HEK293 (cell line): ENCODE measurements at regions not wholly inside any gene's neighbourhood (a gene's known extent, or its start where the extent isn't known, plus 50 kb on each side); places are given as distances from the start of the nearest gene placed in this dataset.

Experiments
- CTCF ChIA-PET: fragments of 350-600 bp; formaldehyde crosslinking; extraction: SDS; loops from one replicate; lab custom pipeline; 2021; ENCODE audit warnings: antibody characterized with exemption; lab: Yijun Ruan, JAX
- POLR2A ChIA-PET: fragments of 300-600 bp; formaldehyde crosslinking; extraction: SDS; loops from one replicate; lab custom pipeline; 2020; ENCODE audit warnings: antibody characterized with exemption, inconsistent platforms; lab: Yijun Ruan, JAX
- H3K27ac ChIP-seq: fragments of 200-500 bp; sonication (Bioruptor generic); 2 replicates; pipeline ENCODE4 v1.5.1; 2014; ENCODE audit warnings: low read depth, low read length, control low read depth, inconsistent platforms; ENCODE audit errors: extremely low read depth
- H3K36me3 ChIP-seq, 2 experiments: fragments of 200-500 bp in 1 of 2; sonication (Bioruptor generic) in 1 of 2; 1 replicate in 1 of 2; 2 replicates in 1 of 2; pipeline ENCODE4 v1.5.1; 2014 to 2017; ENCODE audit warnings: inconsistent platforms in 2 of 2, low read length in 2 of 2; ENCODE audit not compliant: control insufficient read depth in 2 of 2, insufficient read depth in 1 of 2
- H3K4me1 ChIP-seq: fragments of 200-500 bp; sonication (Bioruptor generic); 2 replicates; pipeline ENCODE4 v1.5.1; 2014; ENCODE audit warnings: mild to moderate bottlenecking, low read length, inconsistent platforms; ENCODE audit not compliant: control insufficient read depth, insufficient read depth
- H3K4me3 ChIP-seq: 2 replicates; pipeline ENCODE4 v1.5.1; 2011; ENCODE audit warnings: low read depth, mild to moderate bottlenecking, control low read depth, low read length, moderate library complexity
- H3K9me3 ChIP-seq: fragments of 200-500 bp; sonication (Bioruptor generic); 2 replicates; pipeline ENCODE4 v1.5.1; 2014; ENCODE audit warnings: low read depth, low read length, inconsistent platforms; ENCODE audit not compliant: control insufficient read depth, insufficient read depth
- KLF7 ChIP-seq: fragments of 450-650 bp; formaldehyde crosslinking; IDR thresholded peaks from 2 replicates; pipeline ENCODE4 v1.5.1; 2016; ENCODE audit warnings: missing biosample characterization, missing genetic modification characterization, borderline replicate concordance
- MZF1 ChIP-seq: fragments of 450-650 bp; formaldehyde crosslinking; IDR thresholded peaks from 2 replicates; pipeline ENCODE4 v1.5.1; 2017; ENCODE audit warnings: missing biosample characterization, missing genetic modification characterization, borderline replicate concordance
- SCRT1 ChIP-seq: fragments of 450-650 bp; formaldehyde crosslinking; IDR thresholded peaks from 2 replicates; pipeline ENCODE4 v1.5.1; 2016; ENCODE audit warnings: missing biosample characterization, missing genetic modification characterization, borderline replicate concordance
- YY2 ChIP-seq: fragments of 450-650 bp; formaldehyde crosslinking; IDR thresholded peaks from 2 replicates; pipeline ENCODE4 v1.5.1; 2016; ENCODE audit warnings: missing biosample characterization, missing genetic modification characterization
- ZBTB17 ChIP-seq: fragments of 450-650 bp; formaldehyde crosslinking; IDR thresholded peaks from 2 replicates; pipeline ENCODE4 v1.5.1; 2016; ENCODE audit warnings: missing biosample characterization, missing genetic modification characterization
- ZNF140 ChIP-seq: fragments of 450-650 bp; formaldehyde crosslinking; IDR thresholded peaks from 2 replicates; pipeline ENCODE4 v1.5.1; 2016; ENCODE audit warnings: missing biosample characterization, missing genetic modification characterization
- ZNF155 ChIP-seq: fragments of 450-650 bp; formaldehyde crosslinking; IDR thresholded peaks from 2 replicates; pipeline ENCODE4 v1.5.1; 2016; ENCODE audit warnings: missing biosample characterization, missing genetic modification characterization
- ZNF324 ChIP-seq: fragments of 450-650 bp; formaldehyde crosslinking; IDR thresholded peaks from 2 replicates; pipeline ENCODE4 v1.5.1; 2016; ENCODE audit warnings: missing biosample characterization, missing genetic modification characterization
- ZNF391 ChIP-seq: fragments of 450-650 bp; formaldehyde crosslinking; IDR thresholded peaks from 2 replicates; pipeline ENCODE4 v1.5.1; 2016; ENCODE audit warnings: low read depth, missing biosample characterization, missing genetic modification characterization, borderline replicate concordance
- ZNF394 ChIP-seq: fragments of 450-650 bp; formaldehyde crosslinking; IDR thresholded peaks from 2 replicates; pipeline ENCODE4 v1.5.1; 2016; ENCODE audit warnings: missing biosample characterization, missing genetic modification characterization, mild to moderate bottlenecking, moderate library complexity, borderline replicate concordance
- ZNF423 ChIP-seq: fragments of 450-650 bp; formaldehyde crosslinking; IDR thresholded peaks from 2 replicates; pipeline ENCODE4 v1.5.1; 2016; ENCODE audit warnings: missing biosample characterization, missing genetic modification characterization
- ZNF426 ChIP-seq: fragments of 450-650 bp; formaldehyde crosslinking; IDR thresholded peaks from 2 replicates; pipeline ENCODE4 v1.5.1; 2017; ENCODE audit warnings: missing biosample characterization, missing genetic modification characterization, mild to moderate bottlenecking, inconsistent platforms, moderate library complexity
- ZNF529 ChIP-seq: fragments of 450-650 bp; formaldehyde crosslinking; IDR thresholded peaks from 2 replicates; pipeline ENCODE4 v1.5.1; 2017; ENCODE audit warnings: missing genetic modification characterization, missing biosample characterization; ENCODE audit not compliant: insufficient replicate concordance
- ZNF560 ChIP-seq: fragments of 450-650 bp; formaldehyde crosslinking; IDR thresholded peaks from 2 replicates; pipeline ENCODE4 v1.5.1; 2017; ENCODE audit warnings: missing biosample characterization, missing genetic modification characterization, borderline replicate concordance
- ZNF585B ChIP-seq: fragments of 450-650 bp; formaldehyde crosslinking; IDR thresholded peaks from 2 replicates; pipeline ENCODE4 v1.5.1; 2016; ENCODE audit warnings: missing biosample characterization, missing genetic modification characterization
- ZNF623 ChIP-seq: fragments of 450-650 bp; formaldehyde crosslinking; IDR thresholded peaks from 2 replicates; pipeline ENCODE4 v1.5.1; 2016; ENCODE audit warnings: missing biosample characterization, missing genetic modification characterization
- ZNF629 ChIP-seq: fragments of 450-650 bp; formaldehyde crosslinking; IDR thresholded peaks from 2 replicates; pipeline ENCODE4 v1.5.1; 2017; ENCODE audit warnings: missing biosample characterization, missing genetic modification characterization
- ZNF658 ChIP-seq: fragments of 450-650 bp; formaldehyde crosslinking; IDR thresholded peaks from 2 replicates; pipeline ENCODE4; 2016; ENCODE audit warnings: missing biosample characterization, missing genetic modification characterization
- ZNF76 ChIP-seq: fragments of 450-650 bp; formaldehyde crosslinking; IDR thresholded peaks from 2 replicates; pipeline ENCODE4; 2016; ENCODE audit warnings: low read depth, missing biosample characterization, missing genetic modification characterization, borderline replicate concordance
- ZNF776 ChIP-seq: fragments of 450-650 bp; formaldehyde crosslinking; IDR thresholded peaks from 2 replicates; pipeline ENCODE4 v1.5.0; 2017; ENCODE audit warnings: missing biosample characterization, missing genetic modification characterization, borderline replicate concordance
- ZNF791 ChIP-seq: fragments of 450-650 bp; formaldehyde crosslinking; IDR thresholded peaks from 2 replicates; pipeline ENCODE4 v1.5.1; 2016; ENCODE audit warnings: missing biosample characterization, missing genetic modification characterization
- ZNF792 ChIP-seq: fragments of 450-650 bp; formaldehyde crosslinking; IDR thresholded peaks from 2 replicates; pipeline ENCODE4 v1.5.1; 2016; ENCODE audit warnings: missing biosample characterization, missing genetic modification characterization
- TF ChIP-seq, protein P1 (sequence below): fragments of 450-650 bp; formaldehyde crosslinking; IDR thresholded peaks from 2 replicates; pipeline ENCODE4 v1.5.1; 2016; ENCODE audit warnings: missing biosample characterization, missing genetic modification characterization
- TF ChIP-seq, protein P2 (sequence below): fragments of 450-650 bp; formaldehyde crosslinking; IDR thresholded peaks from 2 replicates; pipeline ENCODE4 v1.5.1; 2017; ENCODE audit warnings: missing biosample characterization, missing genetic modification characterization
- TF ChIP-seq, protein P3 (sequence below): fragments of 450-650 bp; formaldehyde crosslinking; IDR thresholded peaks from 2 replicates; pipeline ENCODE4 v1.5.1; 2016; ENCODE audit warnings: missing biosample characterization, missing genetic modification characterization

DNA sequence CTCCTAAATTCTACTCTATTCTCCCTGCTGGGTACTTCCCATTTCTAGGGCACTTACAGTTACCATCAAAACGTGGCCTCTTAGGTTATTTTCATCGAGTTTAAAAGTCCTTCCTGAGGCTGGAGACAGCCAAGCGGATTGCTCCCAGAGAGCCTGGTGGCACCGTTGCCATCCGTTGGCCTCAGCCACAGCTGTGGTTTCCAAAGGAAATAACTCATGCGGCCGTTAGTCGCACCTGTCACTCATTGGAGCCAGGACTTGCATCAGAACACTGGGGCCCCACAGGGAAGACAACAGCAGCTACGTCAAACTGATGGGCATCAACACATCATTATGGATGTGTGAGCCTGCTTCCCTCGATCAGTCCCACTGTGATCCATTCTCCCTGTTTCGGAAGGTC, 453.4 kb downstream of the BCL11A start:
- TF ChIP-seq MZF1 (no peak), KLF7 (no peak), ZNF623 (tag by site-specific recombination) (no peak), YY2 (no peak)
- TF ChIP-seq, protein P1, sequence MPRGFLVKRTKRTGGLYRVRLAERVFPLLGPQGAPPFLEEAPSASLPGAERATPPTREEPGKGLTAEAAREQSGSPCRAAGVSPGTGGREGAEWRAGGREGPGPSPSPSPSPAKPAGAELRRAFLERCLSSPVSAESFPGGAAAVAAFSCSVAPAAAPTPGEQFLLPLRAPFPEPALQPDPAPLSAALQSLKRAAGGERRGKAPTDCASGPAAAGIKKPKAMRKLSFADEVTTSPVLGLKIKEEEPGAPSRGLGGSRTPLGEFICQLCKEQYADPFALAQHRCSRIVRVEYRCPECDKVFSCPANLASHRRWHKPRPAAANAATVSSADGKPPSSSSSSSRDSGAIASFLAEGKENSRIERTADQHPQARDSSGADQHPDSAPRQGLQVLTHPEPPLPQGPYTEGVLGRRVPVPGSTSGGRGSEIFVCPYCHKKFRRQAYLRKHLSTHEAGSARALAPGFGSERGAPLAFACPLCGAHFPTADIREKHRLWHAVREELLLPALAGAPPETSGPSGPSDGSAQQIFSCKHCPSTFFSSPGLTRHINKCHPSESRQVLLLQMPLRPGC, result no peak
- TF ChIP-seq, protein P2, sequence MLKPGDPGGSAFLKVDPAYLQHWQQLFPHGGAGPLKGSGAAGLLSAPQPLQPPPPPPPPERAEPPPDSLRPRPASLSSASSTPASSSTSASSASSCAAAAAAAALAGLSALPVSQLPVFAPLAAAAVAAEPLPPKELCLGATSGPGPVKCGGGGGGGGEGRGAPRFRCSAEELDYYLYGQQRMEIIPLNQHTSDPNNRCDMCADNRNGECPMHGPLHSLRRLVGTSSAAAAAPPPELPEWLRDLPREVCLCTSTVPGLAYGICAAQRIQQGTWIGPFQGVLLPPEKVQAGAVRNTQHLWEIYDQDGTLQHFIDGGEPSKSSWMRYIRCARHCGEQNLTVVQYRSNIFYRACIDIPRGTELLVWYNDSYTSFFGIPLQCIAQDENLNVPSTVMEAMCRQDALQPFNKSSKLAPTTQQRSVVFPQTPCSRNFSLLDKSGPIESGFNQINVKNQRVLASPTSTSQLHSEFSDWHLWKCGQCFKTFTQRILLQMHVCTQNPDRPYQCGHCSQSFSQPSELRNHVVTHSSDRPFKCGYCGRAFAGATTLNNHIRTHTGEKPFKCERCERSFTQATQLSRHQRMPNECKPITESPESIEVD (tag by site-specific recombination), result no peak
- ChIA-PET POLR2A (no interaction called here), CTCF (no interaction called here)
- no peak overlapping the region for H3K27ac ChIP-seq
- no peaks in the 10 kb centered on the region for H3K9me3 ChIP-seq
- no peak overlapping the region for H3K4me3 ChIP-seq
- H3K36me3 ChIP-seq, result no peaks in the 10 kb centered on the region
- H3K4me1 ChIP-seq, result no peaks in the 10 kb centered on the region

DNA sequence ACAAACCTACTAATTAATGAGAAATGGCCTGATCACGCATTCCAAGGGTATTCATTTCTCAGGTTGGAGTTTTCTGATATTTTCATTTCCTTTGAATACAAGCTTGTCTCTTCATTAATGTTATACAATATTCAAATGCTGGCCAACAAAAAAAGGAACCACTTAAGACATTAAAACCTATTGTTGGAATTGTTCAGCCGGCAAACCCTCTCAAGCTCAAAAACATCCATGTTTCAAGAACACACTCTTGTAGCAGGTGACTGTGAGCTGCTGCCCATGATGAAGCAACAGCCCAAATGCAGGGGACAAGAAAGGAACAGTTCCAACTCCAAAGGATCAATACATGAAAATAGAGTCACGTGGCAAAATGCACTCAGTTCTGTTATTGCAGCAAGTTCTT, 454.5 kb downstream of the BCL11A start:
- no peaks in the 10 kb centered on the region for H3K4me1 ChIP-seq
- POLR2A ChIA-PET, result no interaction called here
- no peaks in the 10 kb centered on the region for H3K36me3 ChIP-seq
- no peak overlapping the region for H3K4me3 ChIP-seq
- no peak overlapping the region for H3K27ac ChIP-seq
- CTCF ChIA-PET, result interaction anchor here (0.6 kb wide), 1 partner anchor 566 kb away, joined by 5 read pairs; no protein-coding TSS in a partner anchor
- H3K9me3 ChIP-seq, result no peaks in the 10 kb centered on the region
- TF ChIP-seq ZNF76 (no peak), ZNF391 (tag by site-specific recombination) (no peak), ZNF423 (tag by site-specific recombination) (no peak), ZNF585B (no peak), ZNF140 (no peak), ZNF155 (tag by site-specific recombination) (no peak), ZNF324 (tag by site-specific recombination) (no peak), ZNF394 (tag by site-specific recombination) (no peak), ZNF529 (tag by site-specific recombination) (no peak), ZBTB17 (no peak)
- TF ChIP-seq, all 188 proteins: peak for 0

DNA sequence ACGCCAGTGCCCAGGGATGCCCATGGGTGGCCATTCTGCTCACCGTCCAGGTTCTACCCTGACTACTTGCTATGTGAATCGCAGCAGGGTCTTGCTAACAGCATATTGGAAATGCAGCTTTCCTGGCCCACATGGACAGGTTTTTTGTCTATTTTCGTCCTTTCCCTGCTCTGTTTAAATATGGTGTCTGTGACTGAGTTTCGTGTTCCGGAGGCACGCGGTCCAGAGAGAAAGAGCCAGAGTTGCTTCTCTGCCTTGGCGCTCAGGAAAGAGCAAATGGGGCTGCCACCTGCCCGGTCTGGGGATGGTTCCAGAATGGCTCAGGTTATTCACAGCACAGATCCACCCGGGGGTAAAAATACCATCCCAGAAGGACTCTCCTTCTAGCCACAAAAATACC, 456.2 kb downstream of the BCL11A start:
- Histone ChIP-seq H3K4me3 (no peak overlapping the region), H3K9me3 (no peaks in the 10 kb centered on the region), H3K4me1 (no peaks in the 10 kb centered on the region), H3K27ac (no peak overlapping the region), H3K36me3 (no peaks in the 10 kb centered on the region)
- TF ChIP-seq ZNF658, result no peak
- POLR2A ChIA-PET, result no interaction called here
- CTCF ChIA-PET, result no interaction called here

DNA sequence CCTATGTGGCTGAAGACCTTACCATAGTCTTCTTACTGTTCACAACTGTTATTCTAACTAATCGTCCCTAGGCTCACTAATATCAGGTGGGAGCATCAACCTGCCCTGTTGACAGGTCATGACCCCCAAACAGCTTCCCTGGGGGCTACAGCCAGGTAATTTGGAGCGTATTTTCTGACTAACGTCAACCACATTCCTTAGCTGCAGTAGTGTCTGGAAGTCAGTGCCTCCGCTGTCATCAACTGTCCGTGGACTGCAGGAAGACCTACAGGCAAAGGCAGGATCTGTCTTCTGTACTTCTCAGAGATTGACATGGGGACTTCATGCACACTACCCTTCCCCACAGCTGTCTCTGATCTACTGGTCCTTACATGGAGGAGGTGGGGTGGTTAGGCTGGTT, 456.9 kb downstream of the BCL11A start:
- Histone ChIP-seq H3K4me3 (no peak overlapping the region), H3K4me1 (no peaks in the 10 kb centered on the region), H3K27ac (no peak overlapping the region), H3K9me3 (no peaks in the 10 kb centered on the region), H3K36me3 (no peaks in the 10 kb centered on the region)
- ChIA-PET CTCF (no interaction called here), POLR2A (no interaction called here)
- no peak for TF ChIP-seq ZNF560 (tag by site-specific recombination)
- TF ChIP-seq ZNF791 (tag by site-specific recombination), result no peak
- TF ChIP-seq, protein P3, sequence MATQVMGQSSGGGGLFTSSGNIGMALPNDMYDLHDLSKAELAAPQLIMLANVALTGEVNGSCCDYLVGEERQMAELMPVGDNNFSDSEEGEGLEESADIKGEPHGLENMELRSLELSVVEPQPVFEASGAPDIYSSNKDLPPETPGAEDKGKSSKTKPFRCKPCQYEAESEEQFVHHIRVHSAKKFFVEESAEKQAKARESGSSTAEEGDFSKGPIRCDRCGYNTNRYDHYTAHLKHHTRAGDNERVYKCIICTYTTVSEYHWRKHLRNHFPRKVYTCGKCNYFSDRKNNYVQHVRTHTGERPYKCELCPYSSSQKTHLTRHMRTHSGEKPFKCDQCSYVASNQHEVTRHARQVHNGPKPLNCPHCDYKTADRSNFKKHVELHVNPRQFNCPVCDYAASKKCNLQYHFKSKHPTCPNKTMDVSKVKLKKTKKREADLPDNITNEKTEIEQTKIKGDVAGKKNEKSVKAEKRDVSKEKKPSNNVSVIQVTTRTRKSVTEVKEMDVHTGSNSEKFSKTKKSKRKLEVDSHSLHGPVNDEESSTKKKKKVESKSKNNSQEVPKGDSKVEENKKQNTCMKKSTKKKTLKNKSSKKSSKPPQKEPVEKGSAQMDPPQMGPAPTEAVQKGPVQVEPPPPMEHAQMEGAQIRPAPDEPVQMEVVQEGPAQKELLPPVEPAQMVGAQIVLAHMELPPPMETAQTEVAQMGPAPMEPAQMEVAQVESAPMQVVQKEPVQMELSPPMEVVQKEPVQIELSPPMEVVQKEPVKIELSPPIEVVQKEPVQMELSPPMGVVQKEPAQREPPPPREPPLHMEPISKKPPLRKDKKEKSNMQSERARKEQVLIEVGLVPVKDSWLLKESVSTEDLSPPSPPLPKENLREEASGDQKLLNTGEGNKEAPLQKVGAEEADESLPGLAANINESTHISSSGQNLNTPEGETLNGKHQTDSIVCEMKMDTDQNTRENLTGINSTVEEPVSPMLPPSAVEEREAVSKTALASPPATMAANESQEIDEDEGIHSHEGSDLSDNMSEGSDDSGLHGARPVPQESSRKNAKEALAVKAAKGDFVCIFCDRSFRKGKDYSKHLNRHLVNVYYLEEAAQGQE (tag by site-specific recombination), result no peak
- TF ChIP-seq SCRT1 (tag by site-specific recombination), result no peak
- TF ChIP-seq ZNF629, result no peak
- no peak for TF ChIP-seq ZNF426 (tag by site-specific recombination)
- no peak for TF ChIP-seq ZNF792 (tag by site-specific recombination)
- no peak for TF ChIP-seq ZNF776 (tag by site-specific recombination)
